HL-60 (cell line): ENCODE measurements at regions not wholly inside any gene's neighbourhood (a gene's known extent, or its start where the extent isn't known, plus 50 kb on each side); places are given as distances from the start of the nearest gene placed in this dataset.

Experiments used
- DNase-seq, 2 experiments: peaks; one replicate each; pipeline ENCODE4 v3.0.0-alpha.2; 2010 to 2020; ENCODE audit warnings: low read depth in 1 of 2, low spot score in 1 of 2
- H3K27ac ChIP-seq: fragments of 250-450 bp; sonication (Bioruptor Pico); replicated peaks from 2 replicates; pipeline ENCODE4 v1.5.1; 2020; ENCODE audit warnings: mild to moderate bottlenecking, moderate library complexity
- H3K27me3 ChIP-seq: fragments of 250-450 bp; sonication (Bioruptor Pico); 2 replicates; pipeline ENCODE4 v1.5.1; 2021; ENCODE audit warnings: mild to moderate bottlenecking, moderate library complexity; ENCODE audit not compliant: insufficient read depth, poor library complexity, severe bottlenecking
- H3K4me3 ChIP-seq: replicated peaks from 2 replicates; pipeline ENCODE4 v1.5.1; 2011; ENCODE audit warnings: mild to moderate bottlenecking, control low read depth, low read length; ENCODE audit not compliant: insufficient read depth
- GABPA ChIP-seq: IDR thresholded peaks from 2 replicates; pipeline ENCODE4 v1.6.1; 2012; ENCODE audit warnings: low read depth
- POLR2AphosphoS5 ChIP-seq: IDR thresholded peaks from 2 replicates; pipeline ENCODE4 v1.6.1; 2012; ENCODE audit warnings: low read depth
- SPI1 ChIP-seq: IDR thresholded peaks from 2 replicates; pipeline ENCODE4 v1.6.1; 2012; ENCODE audit warnings: low read depth, mild to moderate bottlenecking, borderline replicate concordance
- TF ChIP-seq, protein P1 (sequence below): IDR thresholded peaks from one replicate; pipeline ENCODE4 v1.5.1; 2011; ENCODE audit warnings: low read length, control low read depth, inconsistent platforms; ENCODE audit not compliant: insufficient read depth
- TF ChIP-seq, protein P2 (sequence below): IDR thresholded peaks from 2 replicates; pipeline ENCODE4 v1.6.1; 2012; ENCODE audit warnings: low read depth; ENCODE audit not compliant: insufficient replicate concordance

DNA sequence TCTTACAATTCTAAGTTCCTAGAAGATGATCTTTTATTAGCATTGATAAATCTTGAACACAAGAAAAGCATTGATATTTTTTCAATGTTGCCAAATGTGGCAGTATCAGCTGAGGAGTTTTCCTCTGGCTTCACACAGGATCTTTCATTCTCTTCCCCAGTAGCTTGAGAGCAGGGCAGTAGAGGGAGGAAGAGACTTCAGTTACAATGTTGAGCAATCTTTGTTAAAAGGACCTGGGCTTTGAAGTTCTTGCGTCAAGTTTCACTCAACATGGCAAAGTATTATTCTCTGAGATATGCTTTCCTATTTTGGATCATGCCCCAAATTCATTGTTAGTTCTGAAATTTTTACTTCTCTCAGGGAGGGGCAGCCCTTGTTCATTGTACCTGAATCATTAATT, 238.0 kb downstream of the COL12A1 start:
- H3K27ac ChIP-seq = no peak overlapping the region
- DNase-seq = peak in 1 of 2 experiments; percentile 3
- no peak overlapping the region for H3K4me3 ChIP-seq
- TF ChIP-seq POLR2AphosphoS5 (no peak), SPI1 (no peak), GABPA (no peak)
- TF ChIP-seq, protein P1, sequence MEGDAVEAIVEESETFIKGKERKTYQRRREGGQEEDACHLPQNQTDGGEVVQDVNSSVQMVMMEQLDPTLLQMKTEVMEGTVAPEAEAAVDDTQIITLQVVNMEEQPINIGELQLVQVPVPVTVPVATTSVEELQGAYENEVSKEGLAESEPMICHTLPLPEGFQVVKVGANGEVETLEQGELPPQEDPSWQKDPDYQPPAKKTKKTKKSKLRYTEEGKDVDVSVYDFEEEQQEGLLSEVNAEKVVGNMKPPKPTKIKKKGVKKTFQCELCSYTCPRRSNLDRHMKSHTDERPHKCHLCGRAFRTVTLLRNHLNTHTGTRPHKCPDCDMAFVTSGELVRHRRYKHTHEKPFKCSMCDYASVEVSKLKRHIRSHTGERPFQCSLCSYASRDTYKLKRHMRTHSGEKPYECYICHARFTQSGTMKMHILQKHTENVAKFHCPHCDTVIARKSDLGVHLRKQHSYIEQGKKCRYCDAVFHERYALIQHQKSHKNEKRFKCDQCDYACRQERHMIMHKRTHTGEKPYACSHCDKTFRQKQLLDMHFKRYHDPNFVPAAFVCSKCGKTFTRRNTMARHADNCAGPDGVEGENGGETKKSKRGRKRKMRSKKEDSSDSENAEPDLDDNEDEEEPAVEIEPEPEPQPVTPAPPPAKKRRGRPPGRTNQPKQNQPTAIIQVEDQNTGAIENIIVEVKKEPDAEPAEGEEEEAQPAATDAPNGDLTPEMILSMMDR = no peak
- TF ChIP-seq, protein P2, sequence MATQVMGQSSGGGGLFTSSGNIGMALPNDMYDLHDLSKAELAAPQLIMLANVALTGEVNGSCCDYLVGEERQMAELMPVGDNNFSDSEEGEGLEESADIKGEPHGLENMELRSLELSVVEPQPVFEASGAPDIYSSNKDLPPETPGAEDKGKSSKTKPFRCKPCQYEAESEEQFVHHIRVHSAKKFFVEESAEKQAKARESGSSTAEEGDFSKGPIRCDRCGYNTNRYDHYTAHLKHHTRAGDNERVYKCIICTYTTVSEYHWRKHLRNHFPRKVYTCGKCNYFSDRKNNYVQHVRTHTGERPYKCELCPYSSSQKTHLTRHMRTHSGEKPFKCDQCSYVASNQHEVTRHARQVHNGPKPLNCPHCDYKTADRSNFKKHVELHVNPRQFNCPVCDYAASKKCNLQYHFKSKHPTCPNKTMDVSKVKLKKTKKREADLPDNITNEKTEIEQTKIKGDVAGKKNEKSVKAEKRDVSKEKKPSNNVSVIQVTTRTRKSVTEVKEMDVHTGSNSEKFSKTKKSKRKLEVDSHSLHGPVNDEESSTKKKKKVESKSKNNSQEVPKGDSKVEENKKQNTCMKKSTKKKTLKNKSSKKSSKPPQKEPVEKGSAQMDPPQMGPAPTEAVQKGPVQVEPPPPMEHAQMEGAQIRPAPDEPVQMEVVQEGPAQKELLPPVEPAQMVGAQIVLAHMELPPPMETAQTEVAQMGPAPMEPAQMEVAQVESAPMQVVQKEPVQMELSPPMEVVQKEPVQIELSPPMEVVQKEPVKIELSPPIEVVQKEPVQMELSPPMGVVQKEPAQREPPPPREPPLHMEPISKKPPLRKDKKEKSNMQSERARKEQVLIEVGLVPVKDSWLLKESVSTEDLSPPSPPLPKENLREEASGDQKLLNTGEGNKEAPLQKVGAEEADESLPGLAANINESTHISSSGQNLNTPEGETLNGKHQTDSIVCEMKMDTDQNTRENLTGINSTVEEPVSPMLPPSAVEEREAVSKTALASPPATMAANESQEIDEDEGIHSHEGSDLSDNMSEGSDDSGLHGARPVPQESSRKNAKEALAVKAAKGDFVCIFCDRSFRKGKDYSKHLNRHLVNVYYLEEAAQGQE = no peak
- H3K27me3 ChIP-seq = no peaks in the 10 kb centered on the region

- Histone ChIP-seq H3K27me3 (no peaks in the 10 kb centered on the region), H3K27ac (no peak overlapping the region), H3K4me3 (no peak overlapping the region)
- no peak for DNase-seq
- TF ChIP-seq GABPA (no peak), POLR2AphosphoS5 (no peak), SPI1 (no peak)
- TF ChIP-seq, protein P1 = no peak
- TF ChIP-seq, protein P2 = no peak
These were observed 239.1 kb downstream of the COL12A1 start for GRCh38 chr6:74966712-74967111.

- no peak overlapping the region for H3K4me3 ChIP-seq
- TF ChIP-seq SPI1 = no peak
- TF ChIP-seq, protein P1 = no peak
- TF ChIP-seq, protein P2 = no peak
- TF ChIP-seq GABPA = no peak
- no peak for TF ChIP-seq POLR2AphosphoS5
- H3K27ac ChIP-seq = no peak overlapping the region
- no peaks in the 10 kb centered on the region for H3K27me3 ChIP-seq
- DNase-seq = no peak
These were observed 240.9 kb downstream of the COL12A1 start for GRCh38 chr6:74964871-74965441.
